Tibial artery (tissue), 4 donors: ENCODE measurements at regions not wholly inside any gene's neighbourhood (a gene's known extent, or its start where the extent isn't known, plus 50 kb on each side); places are given as distances from the start of the nearest gene placed in this dataset.

Source experiments
- DNase-seq, 2 donors: peaks; one replicate each; pipeline ENCODE4 v3.0.0-alpha.2; 2019
- H3K27ac ChIP-seq, 2 donors: fragments of 200-600 bp; sonication (generic) in 1 of 2; 1 replicate in 1 of 2; 2 replicates in 1 of 2; pipeline ENCODE4 v1.5.1; 2018 to 2019; ENCODE audit warnings: mild to moderate bottlenecking in 1 of 2
- H3K27me3 ChIP-seq, 2 donors: fragments of 200-600 bp; sonication (generic) in 1 of 2; one replicate each; pipeline versions ENCODE4 v1.5.1 to v1.6.0; 2016 to 2019
- H3K36me3 ChIP-seq, 3 donors: fragments of 200-600 bp; sonication (generic) in 2 of 3; one replicate each; pipeline ENCODE4 v1.5.1; 2016 to 2019; ENCODE audit warnings: mild to moderate bottlenecking in 2 of 3
- H3K4me1 ChIP-seq, 4 donors: fragments of 200-600 bp; sonication (generic) in 2 of 4; 1 replicate in 3 of 4; 2 replicates in 1 of 4; pipeline ENCODE4 v1.5.1; 2016 to 2019
- H3K4me3 ChIP-seq, 2 donors: fragments of 200-600 bp; sonication (generic) in 1 of 2; 1 replicate in 1 of 2; 2 replicates in 1 of 2; pipeline ENCODE4 v1.5.1; 2018 to 2019; ENCODE audit warnings: mild to moderate bottlenecking in 2 of 2
- H3K9me3 ChIP-seq, 3 donors: fragments of 200-600 bp; sonication (generic) in 1 of 3; one replicate each; pipeline ENCODE4 v1.5.1; 2016 to 2019
- CTCF ChIP-seq, 2 experiments: fragments of 200-600 bp in 1 of 2; fragments of 450-650 bp in 1 of 2; IDR thresholded peaks; one replicate each; pipeline ENCODE4 v1.5.1; 2017 to 2019; ENCODE audit warnings: antibody characterized with exemption in 2 of 2, mild to moderate bottlenecking in 1 of 2, moderate library complexity in 1 of 2
- intact Hi-C: fragments of 100-400 bp; cut with DNase I; formaldehyde crosslinking; loops from one replicate; pipeline ENCODE4 v1.15.0; 2023; ENCODE audit warnings: low total_unique reads

DNA sequence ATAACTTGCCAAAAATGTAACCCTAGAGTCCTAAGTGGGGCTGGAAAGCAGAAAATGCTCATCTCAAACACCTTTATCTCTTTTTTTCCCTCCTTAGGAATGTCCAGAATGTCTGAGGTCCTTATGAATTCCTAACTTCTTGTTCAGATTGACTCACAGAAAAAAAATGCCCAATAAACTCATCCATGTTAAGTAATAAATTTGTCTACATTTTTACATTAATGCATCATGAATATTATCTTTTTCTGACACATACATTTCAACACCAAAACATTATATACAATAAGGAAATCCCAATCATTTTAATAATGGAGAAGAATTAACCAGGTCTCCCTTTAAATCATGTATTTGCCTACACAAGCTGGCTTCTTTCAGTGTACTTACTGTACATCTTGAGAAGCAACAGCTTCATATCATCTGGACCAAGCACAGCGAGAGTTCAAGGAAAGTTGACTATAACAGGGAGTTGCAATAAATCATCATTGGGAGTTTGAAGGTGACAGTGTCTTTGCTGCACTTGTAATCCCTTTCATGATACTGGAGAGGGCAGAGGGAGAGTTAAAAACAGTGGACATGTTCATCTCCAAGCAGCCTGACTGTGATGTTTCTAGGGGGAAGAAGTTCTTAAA lies 565.2 kb downstream of the LTN1 start:
- H3K4me1 ChIP-seq = peaks cover 0 to 5% (median 0%) of the 10 kb centered on the region in 4 donors
- no peaks in the 10 kb centered on the region for H3K9me3 ChIP-seq
- DNase-seq = no peak
- intact Hi-C loops = no loop called here
- H3K27me3 ChIP-seq = no peaks in the 10 kb centered on the region
- H3K27ac ChIP-seq = no peak overlapping the region
- no peaks in the 10 kb centered on the region for H3K36me3 ChIP-seq
- TF ChIP-seq CTCF (IDR thresholded peaks at IDR 0.05) = no peak
- no peak overlapping the region for H3K4me3 ChIP-seq

DNA sequence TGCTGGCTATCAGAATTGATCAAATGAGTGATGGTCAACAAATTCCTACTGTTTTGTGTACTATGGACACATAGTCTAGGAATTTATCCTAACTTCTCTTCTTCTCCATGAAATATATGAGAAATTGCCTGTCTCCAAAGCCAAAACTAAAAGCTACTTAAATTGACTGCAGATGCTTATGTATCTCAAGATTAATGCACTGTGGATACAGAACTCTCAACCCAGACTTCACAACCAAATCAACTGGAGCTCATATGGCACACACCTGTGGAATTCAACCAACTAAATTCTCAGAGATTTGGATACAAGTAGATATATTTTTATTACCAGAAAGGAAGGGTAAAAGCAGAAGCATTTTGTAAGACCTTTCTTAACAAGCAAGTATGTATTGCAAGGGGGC lies 566.1 kb downstream of the LTN1 start:
- H3K36me3 ChIP-seq = no peaks in the 10 kb centered on the region
- no peak overlapping the region for H3K4me3 ChIP-seq
- H3K4me1 ChIP-seq = peaks cover 0 to 14% (median 0%) of the 10 kb centered on the region in 4 donors
- H3K27ac ChIP-seq = no peak overlapping the region
- DNase-seq = no peak
- no peak for TF ChIP-seq CTCF (IDR thresholded peaks at IDR 0.05)
- no peaks in the 10 kb centered on the region for H3K27me3 ChIP-seq
- intact Hi-C loops = no loop called here
- H3K9me3 ChIP-seq = no peaks in the 10 kb centered on the region

DNA sequence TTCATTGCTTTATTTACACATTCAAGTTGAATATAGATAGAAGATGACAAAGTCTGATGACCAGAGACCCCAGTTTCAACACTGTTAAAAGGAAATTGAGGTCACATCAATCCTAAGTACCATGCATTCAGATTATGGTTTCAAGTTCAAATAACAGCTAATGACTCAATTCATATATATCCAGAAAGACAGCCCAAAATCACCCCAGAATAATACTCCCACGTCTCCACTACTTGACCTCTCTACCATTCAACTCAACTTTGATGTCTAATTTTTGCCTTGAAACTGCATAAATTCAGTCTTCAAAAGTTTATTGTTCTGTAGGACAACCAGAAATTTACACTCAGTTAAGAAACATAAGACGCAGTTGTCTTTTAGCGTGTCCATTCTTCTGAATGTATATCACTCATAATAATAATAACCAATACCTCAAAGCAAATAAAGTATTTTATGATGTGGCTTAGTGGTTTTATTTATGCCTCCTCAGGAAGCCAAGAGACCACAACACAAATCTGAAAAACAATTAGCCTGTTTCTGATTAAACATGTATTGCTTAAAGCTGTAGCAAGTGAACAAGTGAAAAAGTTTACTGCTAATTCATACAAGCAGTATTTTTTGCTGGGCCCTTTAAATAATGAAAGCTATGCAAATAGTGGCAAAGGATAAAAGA lies 569.0 kb downstream of the LTN1 start:
- TF ChIP-seq CTCF (IDR thresholded peaks at IDR 0.05) = no peak
- no peak for DNase-seq
- intact Hi-C loops = no loop called here
- no peaks in the 10 kb centered on the region for H3K36me3 ChIP-seq
- H3K4me1 ChIP-seq = peaks cover 0 to 32% (median 4%) of the 10 kb centered on the region in 4 donors
- H3K27ac ChIP-seq = no peak overlapping the region
- H3K4me3 ChIP-seq = no peak overlapping the region
- no peaks in the 10 kb centered on the region for H3K27me3 ChIP-seq
- H3K9me3 ChIP-seq = no peaks in the 10 kb centered on the region

DNA sequence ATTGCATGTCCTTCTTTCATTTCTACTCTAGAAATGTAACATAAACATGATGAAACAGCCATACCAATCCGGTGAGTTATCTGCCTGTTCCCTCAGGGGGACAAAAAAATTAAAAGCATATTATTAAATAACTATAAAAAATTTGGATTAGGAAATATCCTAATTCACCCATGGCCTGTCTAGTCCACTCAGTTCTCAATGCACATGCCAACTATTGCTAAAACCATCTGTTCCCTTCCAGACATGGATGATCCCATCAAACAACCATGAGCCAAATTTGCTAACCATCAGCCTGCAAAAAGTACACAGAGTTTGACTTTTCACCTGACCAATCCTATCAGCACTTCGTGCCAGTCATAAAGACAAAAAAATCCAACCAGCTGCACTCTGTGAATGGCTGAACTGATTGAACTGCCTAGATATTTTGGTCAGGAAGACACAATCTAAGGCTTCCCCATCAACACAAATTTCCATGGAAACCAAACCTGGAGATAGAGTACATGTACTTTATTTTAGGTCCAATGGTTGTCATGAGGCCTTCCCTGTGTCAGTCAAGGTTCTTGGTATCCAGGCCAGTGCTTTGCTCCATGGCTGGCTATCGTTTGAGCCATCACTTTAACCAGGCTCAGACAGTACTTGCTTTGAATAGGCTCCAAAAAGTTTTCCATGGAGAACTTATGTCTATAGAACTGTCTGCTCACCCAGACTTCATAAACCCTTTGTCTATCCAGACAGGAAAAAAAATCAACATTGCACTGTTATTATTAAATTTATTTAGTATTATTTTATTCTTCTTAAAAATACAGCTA lies 570.8 kb downstream of the LTN1 start:
- DNase-seq = peak in 1 of 2 donors; percentile 36
- Histone ChIP-seq H3K4me1 (peaks cover 0 to 32% (median 4%) of the 10 kb centered on the region in 4 donors), H3K27ac (peak overlapping the region; percentile 26 to 50), H3K9me3 (no peaks in the 10 kb centered on the region), H3K4me3 (no peak overlapping the region), H3K27me3 (no peaks in the 10 kb centered on the region), H3K36me3 (no peaks in the 10 kb centered on the region)
- intact Hi-C loops = no loop called here
- no peak for TF ChIP-seq CTCF (IDR thresholded peaks at IDR 0.05)

DNA sequence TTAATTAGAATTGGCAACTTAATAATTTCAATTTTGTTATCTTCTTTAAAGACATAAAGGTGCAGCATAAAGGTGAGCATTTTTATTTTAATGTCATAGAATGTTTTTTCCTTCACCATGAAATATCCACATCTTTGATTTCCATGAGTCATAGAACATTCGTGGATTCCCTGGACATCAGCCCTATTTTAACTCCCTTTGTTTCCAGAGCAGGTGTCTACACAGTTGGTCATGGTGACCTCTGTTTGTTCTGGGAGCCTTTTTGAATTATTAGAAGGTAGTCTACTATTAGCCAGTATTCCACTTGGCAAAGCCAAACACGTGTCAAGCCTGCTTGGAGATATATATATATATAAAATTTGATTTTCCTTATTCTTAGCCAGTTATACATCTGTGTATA lies 572.9 kb downstream of the LTN1 start:
- no peaks in the 10 kb centered on the region for H3K9me3 ChIP-seq
- H3K36me3 ChIP-seq = no peaks in the 10 kb centered on the region
- no peak overlapping the region for H3K4me3 ChIP-seq
- TF ChIP-seq CTCF (IDR thresholded peaks at IDR 0.05) = no peak
- H3K4me1 ChIP-seq = peaks cover 0 to 32% (median 4%) of the 10 kb centered on the region in 4 donors
- intact Hi-C loops = no loop called here
- H3K27ac ChIP-seq = no peak overlapping the region
- no peak for DNase-seq
- H3K27me3 ChIP-seq = no peaks in the 10 kb centered on the region
